ENCODE measurements at regions not wholly inside any gene's neighbourhood (a gene's known extent, or its start where the extent isn't known, plus 50 kb on each side); places are given as distances from the start of the nearest gene placed in this dataset.
"Not testable (repeated sequence)": the region's sequence is repeated elsewhere in the genome, so short reads cannot be mapped to it uniquely, and the experiment has no call there.

DNA sequence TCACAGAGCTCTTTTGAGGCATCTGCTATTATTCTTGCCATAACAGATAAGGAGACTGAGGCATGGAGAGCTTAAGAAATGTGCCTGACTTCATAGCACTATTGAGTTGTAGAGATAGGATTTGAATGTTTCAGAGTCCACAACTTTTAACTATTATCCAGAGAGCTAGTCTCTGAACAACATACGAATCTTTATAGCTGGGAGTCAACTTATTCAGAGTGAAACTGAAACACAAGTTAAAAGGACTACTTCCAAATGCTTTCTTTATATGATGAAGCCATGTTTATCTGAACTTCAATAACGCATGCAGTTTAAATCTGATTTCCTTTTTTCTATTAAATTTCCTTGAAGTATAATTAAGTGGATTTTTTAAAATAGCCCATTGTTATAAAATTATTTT, 268.8 kb downstream of the IKZF2 start:
- Histone ChIP-seq H3K27ac (no peak overlapping the region), H3K4me3 (no peak overlapping the region), H3K36me3 (no peaks in the 10 kb centered on the region), H3K4me1 (no peaks in the 10 kb centered on the region), H3K27me3 (no peaks in the 10 kb centered on the region), H3K9me3 (peaks cover 0 to 21% (median 0%) of the 10 kb centered on the region in 12 donors)
- TF ChIP-seq POLR2A (IDR thresholded peaks at IDR 0.05), result no peak
- TF ChIP-seq, protein P1, sequence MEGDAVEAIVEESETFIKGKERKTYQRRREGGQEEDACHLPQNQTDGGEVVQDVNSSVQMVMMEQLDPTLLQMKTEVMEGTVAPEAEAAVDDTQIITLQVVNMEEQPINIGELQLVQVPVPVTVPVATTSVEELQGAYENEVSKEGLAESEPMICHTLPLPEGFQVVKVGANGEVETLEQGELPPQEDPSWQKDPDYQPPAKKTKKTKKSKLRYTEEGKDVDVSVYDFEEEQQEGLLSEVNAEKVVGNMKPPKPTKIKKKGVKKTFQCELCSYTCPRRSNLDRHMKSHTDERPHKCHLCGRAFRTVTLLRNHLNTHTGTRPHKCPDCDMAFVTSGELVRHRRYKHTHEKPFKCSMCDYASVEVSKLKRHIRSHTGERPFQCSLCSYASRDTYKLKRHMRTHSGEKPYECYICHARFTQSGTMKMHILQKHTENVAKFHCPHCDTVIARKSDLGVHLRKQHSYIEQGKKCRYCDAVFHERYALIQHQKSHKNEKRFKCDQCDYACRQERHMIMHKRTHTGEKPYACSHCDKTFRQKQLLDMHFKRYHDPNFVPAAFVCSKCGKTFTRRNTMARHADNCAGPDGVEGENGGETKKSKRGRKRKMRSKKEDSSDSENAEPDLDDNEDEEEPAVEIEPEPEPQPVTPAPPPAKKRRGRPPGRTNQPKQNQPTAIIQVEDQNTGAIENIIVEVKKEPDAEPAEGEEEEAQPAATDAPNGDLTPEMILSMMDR (IDR thresholded peaks at IDR 0.05), result no peak
- ATAC-seq, result no peak
- no peak for DNase-seq
- intact Hi-C loops (cut with DNase I), result no loop called here
- 77 to 83% (median 82%) methylated on average over 2 of the region's 2 CpGs for WGBS, 4 donors

DNA sequence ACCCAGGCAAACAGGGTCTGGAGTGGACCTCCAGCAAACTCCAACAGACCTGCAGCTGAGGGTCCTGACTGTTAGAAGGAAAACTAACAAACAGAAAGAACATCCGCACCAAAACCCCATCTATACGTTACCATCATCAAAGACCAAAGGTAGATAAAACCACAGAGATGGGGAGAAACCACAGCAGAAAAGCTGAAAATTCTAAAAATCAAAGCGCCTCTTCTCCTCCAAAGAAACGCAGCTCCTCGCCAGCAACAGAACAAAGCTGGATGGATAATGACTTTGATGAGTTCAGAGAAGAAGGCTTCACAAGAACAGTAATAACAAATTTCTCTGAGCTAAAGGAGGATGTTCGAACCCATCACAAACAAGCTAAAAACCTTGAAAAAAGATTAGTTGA, 274.9 kb downstream of the IKZF2 start:
- DNase-seq; H3K9me3 ChIP-seq; H3K27ac ChIP-seq; H3K4me1 ChIP-seq; H3K36me3 ChIP-seq; H3K4me3 ChIP-seq; intact Hi-C loops (cut with DNase I); H3K27me3 ChIP-seq; ATAC-seq: not testable (repeated sequence)
- WGBS, 4 donors, result 79 to 92% (median 91%) methylated on average over 6 of the region's 6 CpGs

DNA sequence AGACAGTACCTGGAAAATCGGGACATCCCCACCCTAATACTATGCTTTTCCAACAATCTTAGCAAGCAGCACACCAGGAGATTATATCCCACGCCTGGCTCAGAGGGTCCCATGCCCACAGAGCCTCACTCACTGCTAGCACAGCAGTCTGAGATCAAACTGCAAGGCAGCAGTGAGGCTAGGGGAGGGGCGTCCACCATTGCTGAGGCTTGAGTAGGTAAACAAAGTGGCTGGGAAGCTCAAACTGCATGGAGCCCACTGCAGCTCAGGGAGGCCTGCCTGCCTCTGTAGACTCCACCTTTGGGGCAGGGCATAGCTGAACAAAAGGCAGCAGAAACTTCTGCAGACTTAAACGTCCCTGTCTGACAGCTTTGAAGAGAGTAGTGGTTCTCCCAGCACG, 275.5 kb downstream of the IKZF2 start:
- DNase-seq; H3K27me3 ChIP-seq; H3K4me1 ChIP-seq; ATAC-seq; H3K27ac ChIP-seq; H3K36me3 ChIP-seq; intact Hi-C loops (cut with DNase I); H3K9me3 ChIP-seq; H3K4me3 ChIP-seq: not testable (repeated sequence)
- WGBS, 4 donors, result 58 to 83% (median 68%) methylated on average over 5 of the region's 5 CpGs

DNA sequence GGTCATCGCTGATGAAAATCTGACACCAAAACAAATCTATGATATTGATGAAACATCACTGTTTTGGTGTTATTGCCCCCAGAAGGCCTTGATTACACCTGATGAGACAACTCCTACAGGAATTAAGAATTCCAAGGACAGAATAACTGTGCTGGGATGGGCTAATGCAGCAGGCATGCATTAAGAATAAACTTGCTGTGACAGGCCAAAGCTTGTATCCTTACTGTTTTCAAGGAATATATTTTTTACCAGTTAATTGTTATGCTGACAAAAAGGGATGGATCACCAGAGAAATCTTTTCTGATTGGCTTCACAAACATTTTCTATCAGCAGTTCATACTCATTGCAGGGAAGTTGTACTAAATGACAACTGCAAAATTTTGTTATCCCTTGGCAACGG, 278.2 kb downstream of the IKZF2 start:
- WGBS, 4 donors, result 78 to 88% (median 81%) methylated on average over 2 of the region's 2 CpGs

DNA sequence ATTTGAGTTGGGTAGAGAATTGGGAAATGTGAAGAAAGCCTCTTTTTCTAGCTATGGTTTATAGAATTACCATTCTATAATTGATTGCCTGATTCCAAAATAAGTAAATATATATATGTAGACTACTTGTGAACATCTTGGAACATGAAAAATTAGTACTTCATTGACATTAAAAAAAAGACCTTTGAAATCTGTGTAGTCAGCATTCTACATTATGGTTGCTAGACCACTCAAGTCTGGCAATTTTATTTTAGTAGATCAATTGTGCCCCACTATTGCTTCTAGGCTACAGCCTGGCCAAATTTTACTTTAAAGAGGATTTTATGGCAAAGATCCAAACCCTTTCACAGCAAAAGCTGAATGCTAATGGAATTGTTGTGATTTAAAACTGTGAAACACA, 279.8 kb downstream of the IKZF2 start:
- Histone ChIP-seq H3K27me3 (no peaks in the 10 kb centered on the region), H3K4me3 (no peak overlapping the region), H3K9me3 (peaks cover 0 to 8% (median 3%) of the 10 kb centered on the region in 12 donors), H3K36me3 (no peaks in the 10 kb centered on the region), H3K27ac (no peak overlapping the region), H3K4me1 (no peaks in the 10 kb centered on the region)
- DNase-seq, result no peak
- TF ChIP-seq, protein P1 (IDR thresholded peaks at IDR 0.05), result no peak
- no peak for TF ChIP-seq POLR2A (IDR thresholded peaks at IDR 0.05)
- intact Hi-C loops (cut with DNase I), result no loop called here
- no peak for ATAC-seq

More for the DNA sequence above, 278.2 kb downstream of the IKZF2 start:
- H3K4me3 ChIP-seq, result no peak overlapping the region
- no peak for DNase-seq
- H3K4me1 ChIP-seq, result no peaks in the 10 kb centered on the region
- no peak for ATAC-seq
- no peaks in the 10 kb centered on the region for H3K36me3 ChIP-seq
- H3K9me3 ChIP-seq, result peaks cover 0 to 8% (median 0%) of the 10 kb centered on the region in 12 donors
- intact Hi-C loops (cut with DNase I), result no loop called here
- no peak overlapping the region for H3K27ac ChIP-seq
- TF ChIP-seq, protein P1 (IDR thresholded peaks at IDR 0.05), result no peak
- no peak for TF ChIP-seq POLR2A (IDR thresholded peaks at IDR 0.05)
- no peaks in the 10 kb centered on the region for H3K27me3 ChIP-seq
